ENCODE measurements at regions not wholly inside any gene's neighbourhood (a gene's known extent, or its start where the extent isn't known, plus 50 kb on each side); places are given as distances from the start of the nearest gene placed in this dataset.

- H3K4me2 ChIP-seq, result peak overlapping the region; percentile 57; the same call in 1 of the 2 replicates
- H3K79me2 ChIP-seq (ENCODE audit: insufficient read depth, low read depth), result no peaks in the 10 kb centered on the region
- no peak overlapping the region for H3K4me3 ChIP-seq (IDR thresholded peaks at IDR 0.05; ENCODE audit: insufficient read depth, low read depth, low read length)
- peak overlapping the region; percentile 73; the same call in 1 of the 2 replicates for H2AFZ ChIP-seq (ENCODE audit: low read depth)
- H3K9ac ChIP-seq, result peak overlapping the region; percentile 43; the same call in 1 of the 2 replicates
- no peaks in the 10 kb centered on the region for H3K36me3 ChIP-seq (ENCODE audit: insufficient read depth)
- peaks cover 40% of the 10 kb centered on the region for H3K4me1 ChIP-seq (ENCODE audit: low read depth, poor library complexity, severe bottlenecking)
- H3K27ac ChIP-seq, result peak overlapping the region; percentile 44
- no peaks in the 10 kb centered on the region for H4K20me1 ChIP-seq (ENCODE audit: insufficient read depth)
- H3K27me3 ChIP-seq (ENCODE audit: insufficient read depth, low read depth), result no peaks in the 10 kb centered on the region
- no peak for TF ChIP-seq CTCF (conservative IDR thresholded peaks at IDR 0.05; ENCODE audit: low read depth, low read length)
These were observed 158.1 kb upstream of the IER5L start for GRCh38 chr9:129336130-129336528.

- Histone ChIP-seq H3K36me3 (ENCODE audit: insufficient read depth) (no peaks in the 10 kb centered on the region), H3K4me1 (ENCODE audit: low read depth, poor library complexity, severe bottlenecking) (peaks cover 40% of the 10 kb centered on the region), H3K79me2 (ENCODE audit: insufficient read depth, low read depth) (no peaks in the 10 kb centered on the region), H4K20me1 (ENCODE audit: insufficient read depth) (no peaks in the 10 kb centered on the region), H3K9ac (no peak overlapping the region), H3K27me3 (ENCODE audit: insufficient read depth, low read depth) (no peaks in the 10 kb centered on the region), H3K4me3 (IDR thresholded peaks at IDR 0.05; ENCODE audit: insufficient read depth, low read depth, low read length) (no peak overlapping the region), H2AFZ (ENCODE audit: low read depth) (no peak overlapping the region), H3K27ac (peak overlapping the region; percentile 44; the same call in 1 of the 2 replicates), H3K4me2 (no peak overlapping the region)
- no peak for TF ChIP-seq CTCF (conservative IDR thresholded peaks at IDR 0.05; ENCODE audit: low read depth, low read length)
These were observed 157.5 kb upstream of the IER5L start for GRCh38 chr9:129335464-129336129.

GRCh38 chr9:129334105-129334935, 156.3 kb upstream of the IER5L start:
- no peak for TF ChIP-seq CTCF (conservative IDR thresholded peaks at IDR 0.05; ENCODE audit: low read depth, low read length)
- Histone ChIP-seq H3K9ac (peak overlapping the region; percentile 27; the same call in 1 of the 2 replicates), H3K27me3 (ENCODE audit: insufficient read depth, low read depth) (no peaks in the 10 kb centered on the region), H3K27ac (peak overlapping the region; percentile 52), H3K4me2 (peak overlapping the region; percentile 56), H2AFZ (ENCODE audit: low read depth) (peak overlapping the region; percentile 2; the same call in 1 of the 2 replicates), H3K79me2 (ENCODE audit: insufficient read depth, low read depth) (no peaks in the 10 kb centered on the region), H3K4me1 (ENCODE audit: low read depth, poor library complexity, severe bottlenecking) (peaks cover 50% of the 10 kb centered on the region), H3K4me3 (IDR thresholded peaks at IDR 0.05; ENCODE audit: insufficient read depth, low read depth, low read length) (no peak overlapping the region), H3K36me3 (ENCODE audit: insufficient read depth) (no peaks in the 10 kb centered on the region), H4K20me1 (ENCODE audit: insufficient read depth) (no peaks in the 10 kb centered on the region)

GRCh38 chr9:129333617-129334104, 155.6 kb upstream of the IER5L start:
- H3K4me1 ChIP-seq (ENCODE audit: low read depth, poor library complexity, severe bottlenecking), result peaks cover 56% of the 10 kb centered on the region
- no peak for TF ChIP-seq CTCF (conservative IDR thresholded peaks at IDR 0.05; ENCODE audit: low read depth, low read length)
- peak overlapping the region; percentile 52 for H3K27ac ChIP-seq
- H3K79me2 ChIP-seq (ENCODE audit: insufficient read depth, low read depth), result no peaks in the 10 kb centered on the region
- H3K36me3 ChIP-seq (ENCODE audit: insufficient read depth), result no peaks in the 10 kb centered on the region
- H3K27me3 ChIP-seq (ENCODE audit: insufficient read depth, low read depth), result no peaks in the 10 kb centered on the region
- peak overlapping the region; percentile 2; the same call in 1 of the 2 replicates for H2AFZ ChIP-seq (ENCODE audit: low read depth)
- H3K4me2 ChIP-seq, result peak overlapping the region; percentile 56; the same call in 1 of the 2 replicates
- no peak overlapping the region for H3K4me3 ChIP-seq (IDR thresholded peaks at IDR 0.05; ENCODE audit: insufficient read depth, low read depth, low read length)
- peak overlapping the region; percentile 27; the same call in 1 of the 2 replicates for H3K9ac ChIP-seq
- H4K20me1 ChIP-seq (ENCODE audit: insufficient read depth), result no peaks in the 10 kb centered on the region
